Stomach (tissue), 8 donors: ENCODE measurements at regions not wholly inside any gene's neighbourhood (a gene's known extent, or its start where the extent isn't known, plus 50 kb on each side); places are given as distances from the start of the nearest gene placed in this dataset.

Experiments
- DNase-seq, 2 donors: peaks; one replicate each; pipeline versions ENCODE4 v3.0.0 to v3.0.0-alpha.2; 2013 to 2019
- H3K27ac ChIP-seq, 5 donors: fragments of 200-600 bp in 4 of 5; sonication (generic) in 4 of 5; one replicate each; pipeline ENCODE4 v1.5.1; 2013 to 2019; ENCODE audit warnings: mild to moderate bottlenecking in 1 of 5, moderate library complexity in 1 of 5
- H3K27me3 ChIP-seq, 3 donors: fragments of 200-600 bp; sonication (generic); one replicate each; pipeline ENCODE4 v1.5.1; 2017 to 2019; ENCODE audit warnings: mixed run types in 1 of 3
- H3K36me3 ChIP-seq, 4 donors: fragments of 200-600 bp; sonication (generic); 1 replicate in 3 of 4; 2 replicates in 1 of 4; pipeline ENCODE4 v1.5.1; 2016 to 2019
- H3K4me1 ChIP-seq, 4 donors: fragments of 200-600 bp; sonication (generic); one replicate each; pipeline ENCODE4 v1.5.1; 2016 to 2019
- H3K4me3 ChIP-seq, 4 donors: fragments of 200-600 bp; sonication (generic) in 3 of 4; one replicate each; pipeline ENCODE4 v1.5.1; 2016 to 2019; ENCODE audit warnings: mild to moderate bottlenecking in 1 of 4
- H3K9me3 ChIP-seq, 4 donors: fragments of 200-600 bp; sonication (generic); one replicate each; pipeline ENCODE4 v1.5.1; 2016 to 2019
- EP300 ChIP-seq: sonication (generic); formaldehyde crosslinking; IDR thresholded peaks from one replicate; pipeline ENCODE4 v1.6.1; 2017; ENCODE audit warnings: antibody characterized with exemption
- POLR2A ChIP-seq, 4 donors: fragments of 450-650 bp; IDR thresholded peaks; one replicate each; pipeline ENCODE4 v1.6.1; 2016; ENCODE audit warnings: antibody characterized with exemption in 4 of 4, control low read depth in 2 of 4, mild to moderate bottlenecking in 1 of 4, moderate library complexity in 1 of 4
- POLR2AphosphoS5 ChIP-seq, 3 donors: sonication (generic); formaldehyde crosslinking; IDR thresholded peaks; one replicate each; pipeline ENCODE4 v1.6.1; 2016; ENCODE audit warnings: antibody characterized with exemption in 3 of 3
- WGBS, 5 donors: extraction: QIAGEN DNeasy Blood & Tissue Kit in 3 of 5; methylation state at CpG; one replicate each; pipeline versions ENCODE4 v1.1.5 to v1.1.7; 2013 to 2018; 5-methylcytosine and 5-hydroxymethylcytosine counted together
- intact Hi-C: fragments of 100-400 bp; cut with DNase I; formaldehyde crosslinking; loops from one replicate; pipeline ENCODE4 v1.15.1; 2023; ENCODE audit warnings: low total_unique reads
- TF ChIP-seq, protein P1 (sequence below), 7 experiments: fragments of 450-650 bp in 4 of 7; fragments of 200-600 bp in 3 of 7; sonication (generic) in 3 of 7; IDR thresholded peaks; one replicate each; pipeline ENCODE4 v1.5.1; 2016 to 2019; ENCODE audit warnings: antibody characterized with exemption in 7 of 7, control low read depth in 2 of 7, mild to moderate bottlenecking in 1 of 7
- donor health status: healthy with polysubstance abuse.
- donor health status: Bipolar disorder and iron deficiency.
- donor health status: healthy.

DNA sequence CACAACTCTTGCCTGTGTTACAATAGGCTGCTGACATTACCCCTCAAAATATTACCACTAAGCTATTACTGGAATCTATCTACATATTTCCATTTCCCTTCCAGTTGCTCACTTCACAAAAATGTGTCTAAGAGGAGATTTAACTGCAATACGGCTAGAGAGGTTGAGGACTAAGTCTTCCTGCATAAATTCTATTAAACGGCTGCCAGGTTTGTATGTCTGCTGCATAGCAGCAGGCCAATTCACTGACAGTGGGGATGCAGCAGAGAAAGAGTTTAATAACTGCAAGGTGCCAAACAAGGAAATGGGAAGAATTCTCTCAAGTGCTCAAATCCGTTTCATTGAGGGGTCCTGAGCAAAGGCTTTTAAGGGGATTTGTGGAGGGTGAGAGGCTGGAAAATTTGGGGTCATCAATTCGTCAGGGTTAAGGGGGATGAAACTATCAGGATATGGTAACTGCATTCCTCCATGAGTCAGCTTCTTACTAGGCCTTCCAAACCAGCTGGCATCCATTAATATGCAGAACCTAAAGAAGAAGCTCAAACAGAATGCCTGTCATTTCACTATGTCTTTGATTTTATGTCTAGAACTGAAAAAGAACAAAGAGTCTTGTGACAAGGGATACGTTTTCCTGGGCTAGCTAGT, 675.6 kb downstream of the TBL1XR1 start:
- 63 to 79% (median 75%) methylated on average over 5 of the region's 5 CpGs for WGBS, 5 donors

DNA sequence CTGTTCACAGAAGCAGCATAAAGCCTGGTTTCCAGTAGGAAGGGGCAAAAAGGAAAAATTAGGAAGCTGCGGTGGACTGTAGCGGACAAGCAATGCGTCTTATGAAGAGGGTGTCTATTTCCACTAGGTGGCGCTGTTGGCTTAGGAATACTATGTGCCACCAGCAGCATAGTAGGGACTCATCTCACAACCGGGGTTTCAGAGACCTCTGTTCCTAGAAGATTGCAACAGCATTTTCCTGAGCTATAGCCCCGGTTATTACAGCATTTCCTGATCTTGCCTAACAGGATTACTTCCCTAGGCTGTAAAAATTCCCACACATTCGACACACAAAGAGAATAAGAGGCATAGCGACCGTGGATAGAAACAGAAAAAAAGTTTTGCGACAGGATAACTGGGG, 683.0 kb downstream of the TBL1XR1 start:
- peaks cover 12 to 50% (median 47%) of the 10 kb centered on the region in 4 donors for H3K9me3 ChIP-seq
- intact Hi-C loops: no loop called here
- no peaks in the 10 kb centered on the region for H3K4me1 ChIP-seq
- DNase-seq: peak in 1 of 2 donors; percentile 4
- no peak overlapping the region for H3K27ac ChIP-seq
- 62 to 71% (median 67%) methylated on average over 10 of the region's 10 CpGs for WGBS, 5 donors
- TF ChIP-seq POLR2AphosphoS5 (IDR thresholded peaks at IDR 0.05) (no peak), EP300 (no peak)
- TF ChIP-seq, protein P1, sequence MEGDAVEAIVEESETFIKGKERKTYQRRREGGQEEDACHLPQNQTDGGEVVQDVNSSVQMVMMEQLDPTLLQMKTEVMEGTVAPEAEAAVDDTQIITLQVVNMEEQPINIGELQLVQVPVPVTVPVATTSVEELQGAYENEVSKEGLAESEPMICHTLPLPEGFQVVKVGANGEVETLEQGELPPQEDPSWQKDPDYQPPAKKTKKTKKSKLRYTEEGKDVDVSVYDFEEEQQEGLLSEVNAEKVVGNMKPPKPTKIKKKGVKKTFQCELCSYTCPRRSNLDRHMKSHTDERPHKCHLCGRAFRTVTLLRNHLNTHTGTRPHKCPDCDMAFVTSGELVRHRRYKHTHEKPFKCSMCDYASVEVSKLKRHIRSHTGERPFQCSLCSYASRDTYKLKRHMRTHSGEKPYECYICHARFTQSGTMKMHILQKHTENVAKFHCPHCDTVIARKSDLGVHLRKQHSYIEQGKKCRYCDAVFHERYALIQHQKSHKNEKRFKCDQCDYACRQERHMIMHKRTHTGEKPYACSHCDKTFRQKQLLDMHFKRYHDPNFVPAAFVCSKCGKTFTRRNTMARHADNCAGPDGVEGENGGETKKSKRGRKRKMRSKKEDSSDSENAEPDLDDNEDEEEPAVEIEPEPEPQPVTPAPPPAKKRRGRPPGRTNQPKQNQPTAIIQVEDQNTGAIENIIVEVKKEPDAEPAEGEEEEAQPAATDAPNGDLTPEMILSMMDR (IDR thresholded peaks at IDR 0.05): peak in 1 of 7 experiments; percentile 26
- no peak overlapping the region for H3K4me3 ChIP-seq
- H3K27me3 ChIP-seq: no peaks in the 10 kb centered on the region
- H3K36me3 ChIP-seq: no peaks in the 10 kb centered on the region

More for the DNA sequence above, 675.6 kb downstream of the TBL1XR1 start:
- intact Hi-C loops: no loop called here
- Histone ChIP-seq H3K4me3 (no peak overlapping the region), H3K27me3 (no peaks in the 10 kb centered on the region), H3K4me1 (no peaks in the 10 kb centered on the region), H3K27ac (no peak overlapping the region), H3K9me3 (no peaks in the 10 kb centered on the region), H3K36me3 (no peaks in the 10 kb centered on the region)
- TF ChIP-seq EP300 (no peak), POLR2A (IDR thresholded peaks at IDR 0.05) (no peak)
- TF ChIP-seq, protein P1 (IDR thresholded peaks at IDR 0.05): no peak
- no peak for DNase-seq

DNA sequence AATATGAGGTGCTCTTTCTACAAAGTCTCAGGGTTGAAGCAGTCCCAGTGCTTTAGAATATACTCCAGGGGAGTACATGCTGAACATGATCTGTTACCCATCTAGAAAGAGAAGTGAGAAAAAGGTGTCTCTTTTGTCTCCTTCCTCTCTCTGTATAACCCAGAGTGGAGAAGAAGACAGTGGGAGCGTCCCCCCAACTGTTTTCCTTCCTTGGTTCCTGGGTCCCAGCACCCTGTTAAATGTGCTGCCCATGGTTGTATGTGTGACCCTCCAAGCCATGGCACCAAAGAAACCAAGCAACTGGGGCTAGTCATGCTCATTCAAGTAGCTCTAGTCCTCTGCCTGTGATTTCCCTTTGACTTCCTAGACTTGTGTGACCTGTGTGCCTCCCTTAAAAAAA, 683.7 kb downstream of the TBL1XR1 start:
- H3K4me1 ChIP-seq: no peaks in the 10 kb centered on the region
- intact Hi-C loops: no loop called here
- H3K4me3 ChIP-seq: no peak overlapping the region
- no peaks in the 10 kb centered on the region for H3K36me3 ChIP-seq
- TF ChIP-seq POLR2A (IDR thresholded peaks at IDR 0.05) (no peak), POLR2AphosphoS5 (IDR thresholded peaks at IDR 0.05) (no peak)
- TF ChIP-seq, protein P1 (IDR thresholded peaks at IDR 0.05): no peak
- peaks cover 12 to 50% (median 47%) of the 10 kb centered on the region in 4 donors for H3K9me3 ChIP-seq
- peak in 1 of 2 donors; percentile 18 for DNase-seq
- WGBS, 5 donors: 64 to 81% (median 77%) methylated on average over 1 of the region's 1 CpG
- no peak overlapping the region for H3K27ac ChIP-seq
- H3K27me3 ChIP-seq: no peaks in the 10 kb centered on the region

DNA sequence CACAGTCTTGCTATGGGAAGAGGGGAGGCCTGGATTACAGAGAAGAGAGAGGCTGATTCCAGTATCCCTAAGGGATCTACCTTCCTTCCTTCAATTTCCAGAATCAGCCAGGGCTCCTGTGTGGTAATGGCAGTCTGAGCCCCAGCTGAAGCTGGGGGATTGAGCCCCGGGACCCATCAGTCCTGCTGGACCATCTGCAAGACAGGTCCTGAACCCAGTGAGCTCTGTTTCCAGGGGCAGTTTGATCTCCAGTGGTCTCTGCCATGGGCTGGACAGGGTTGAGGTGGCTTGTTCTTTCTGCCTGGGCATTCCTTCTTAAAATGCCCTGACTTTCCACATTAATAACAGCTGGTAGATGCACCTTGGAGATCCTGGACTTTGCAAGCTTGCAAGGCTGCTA, 685.2 kb downstream of the TBL1XR1 start:
- Histone ChIP-seq H3K27ac (no peak overlapping the region), H3K4me3 (no peak overlapping the region), H3K9me3 (peaks cover 12 to 53% (median 47%) of the 10 kb centered on the region in 4 donors), H3K27me3 (no peaks in the 10 kb centered on the region), H3K36me3 (no peaks in the 10 kb centered on the region), H3K4me1 (no peaks in the 10 kb centered on the region)
- 81 to 100% (median 91%) methylated on average over 1 of the region's 1 CpG; no CpG with 5 or more reads in 1 of the 5 donors for WGBS, 5 donors
- TF ChIP-seq, protein P1 (IDR thresholded peaks at IDR 0.05): no peak
- TF ChIP-seq POLR2A (IDR thresholded peaks at IDR 0.05) (no peak), EP300 (no peak), POLR2AphosphoS5 (IDR thresholded peaks at IDR 0.05) (no peak)
- intact Hi-C loops: no loop called here
- no peak for DNase-seq
